HepG2 (cell line): ENCODE measurements at regions not wholly inside any gene's neighbourhood (a gene's known extent, or its start where the extent isn't known, plus 50 kb on each side); places are given as distances from the start of the nearest gene placed in this dataset.

Source experiments
- MAFK ChIP-seq, 2 experiments: IDR thresholded peaks in 1 of 2; conservative IDR thresholded peaks in 1 of 2; 2 replicates each; pipeline ENCODE4 v1.6.1; 2011; ENCODE audit warnings: improper control_type of control experiment in 2 of 2, low read length in 2 of 2
- MYC ChIP-seq: sonication (generic); formaldehyde crosslinking; IDR thresholded peaks from 2 replicates; pipeline ENCODE4 v1.9.0; 2021; ENCODE audit warnings: missing genetic modification reagents, borderline replicate concordance
- PAX8 ChIP-seq: sonication (generic); formaldehyde crosslinking; IDR thresholded peaks from 2 replicates; pipeline ENCODE4 v1.8.0; 2022; ENCODE audit warnings: mild to moderate bottlenecking, missing genetic modification reagents, borderline replicate concordance
- ZNF138 ChIP-seq: sonication (generic); formaldehyde crosslinking; IDR thresholded peaks from 2 replicates; pipeline ENCODE4 v1.5.0; 2020; ENCODE audit warnings: mild to moderate bottlenecking, low read depth, missing genetic modification reagents
- ZNF766 ChIP-seq: sonication (generic); formaldehyde crosslinking; IDR thresholded peaks from 2 replicates; pipeline ENCODE4 v1.5.0; 2020; ENCODE audit warnings: missing genetic modification reagents, borderline replicate concordance

GRCh38 chr4:96599752-96600151, 759.9 kb downstream of the PDHA2 start:
- TF ChIP-seq MYC (CRISPR knock-in tag) (no peak), MAFK (conservative IDR thresholded peaks at IDR 0.05 in 1 of 2, IDR thresholded peaks at IDR 0.05 in 1 of 2; ENCODE audit: low read length in 2 of 2) (no peak), PAX8 (CRISPR knock-in tag) (no peak), ZNF138 (CRISPR knock-in tag) (no peak), ZNF766 (no peak)
